ENCODE measurements at regions not wholly inside any gene's neighbourhood (a gene's known extent, or its start where the extent isn't known, plus 50 kb on each side); places are given as distances from the start of the nearest gene placed in this dataset.
A peak's percentile ranks its signal among the peaks of the same experiment; 100 is the strongest.

DNA sequence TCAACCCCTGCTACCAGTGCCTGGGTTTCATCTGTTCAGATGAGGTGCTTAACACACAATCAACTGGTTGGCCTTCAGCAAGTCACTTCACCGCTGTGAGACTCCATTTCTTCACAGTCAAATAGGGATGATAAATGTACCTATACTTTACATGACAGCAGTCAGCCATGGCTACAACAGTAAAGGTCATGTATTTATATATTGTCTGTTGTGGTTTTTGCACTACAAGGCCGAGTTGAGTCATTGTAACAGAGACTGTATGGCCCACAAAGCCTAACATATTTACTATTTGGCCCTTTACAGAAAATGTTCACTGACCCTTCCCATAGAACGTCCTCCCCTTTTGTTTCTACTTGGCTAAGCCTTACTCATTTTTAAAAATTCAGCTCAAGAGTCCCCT lies 404.6 kb upstream of the F9 start:
- ChIA-PET POLR2A (ENCODE audit: unreplicated experiment) (no interaction called here), CTCF (no interaction called here)
- Histone ChIP-seq H3K4me3 (ENCODE audit: low read length) (no peak overlapping the region), H2AFZ (ENCODE audit: low read length) (no peak overlapping the region), H3K4me1 (ENCODE audit: insufficient read depth, low read length) (peaks cover 21% of the 10 kb centered on the region), H3K9me2 (replicated peaks; ENCODE audit: low read length) (no peaks in the 10 kb centered on the region), H3K27ac (ENCODE audit: low read length) (no peak overlapping the region), H4K20me1 (ENCODE audit: low read length) (no peaks in the 10 kb centered on the region), H3K9me3 (ENCODE audit: low read length) (no peaks in the 10 kb centered on the region), H3K27me3 (ENCODE audit: low read length) (no peaks in the 10 kb centered on the region), H3K79me2 (ENCODE audit: low read length) (no peaks in the 10 kb centered on the region), H3F3A (ENCODE audit: low read length, unreplicated experiment) (no peaks in the 10 kb centered on the region), H3K9ac (ENCODE audit: low read length) (no peak overlapping the region), H3K36me3 (ENCODE audit: low read depth, low read length) (no peaks in the 10 kb centered on the region), H3K4me2 (ENCODE audit: low read length) (no peak overlapping the region)
- ATAC-seq = no peak
- BruUV-seq (replicated peaks) = no TSS peak
- peak; percentile 4 for DNase-seq
- intact Hi-C loops (cut with micrococcal nuclease) = loop anchor here (1.0 to 10.0 kb wide), 4 partner anchors 74 to 351 kb away; no protein-coding TSS in a partner anchor
- TF ChIP-seq EZH2phosphoT487 (IDR thresholded peaks at IDR 0.05; ENCODE audit: borderline replicate concordance, low read length) = no peak
- TF ChIP-seq EZH2 (IDR thresholded peaks at IDR 0.05; ENCODE audit: low read length, unreplicated experiment) = no peak
- TF ChIP-seq, protein P1, sequence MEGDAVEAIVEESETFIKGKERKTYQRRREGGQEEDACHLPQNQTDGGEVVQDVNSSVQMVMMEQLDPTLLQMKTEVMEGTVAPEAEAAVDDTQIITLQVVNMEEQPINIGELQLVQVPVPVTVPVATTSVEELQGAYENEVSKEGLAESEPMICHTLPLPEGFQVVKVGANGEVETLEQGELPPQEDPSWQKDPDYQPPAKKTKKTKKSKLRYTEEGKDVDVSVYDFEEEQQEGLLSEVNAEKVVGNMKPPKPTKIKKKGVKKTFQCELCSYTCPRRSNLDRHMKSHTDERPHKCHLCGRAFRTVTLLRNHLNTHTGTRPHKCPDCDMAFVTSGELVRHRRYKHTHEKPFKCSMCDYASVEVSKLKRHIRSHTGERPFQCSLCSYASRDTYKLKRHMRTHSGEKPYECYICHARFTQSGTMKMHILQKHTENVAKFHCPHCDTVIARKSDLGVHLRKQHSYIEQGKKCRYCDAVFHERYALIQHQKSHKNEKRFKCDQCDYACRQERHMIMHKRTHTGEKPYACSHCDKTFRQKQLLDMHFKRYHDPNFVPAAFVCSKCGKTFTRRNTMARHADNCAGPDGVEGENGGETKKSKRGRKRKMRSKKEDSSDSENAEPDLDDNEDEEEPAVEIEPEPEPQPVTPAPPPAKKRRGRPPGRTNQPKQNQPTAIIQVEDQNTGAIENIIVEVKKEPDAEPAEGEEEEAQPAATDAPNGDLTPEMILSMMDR (conservative IDR thresholded peaks at IDR 0.05; ENCODE audit: low read depth, low read length) = no peak

DNA sequence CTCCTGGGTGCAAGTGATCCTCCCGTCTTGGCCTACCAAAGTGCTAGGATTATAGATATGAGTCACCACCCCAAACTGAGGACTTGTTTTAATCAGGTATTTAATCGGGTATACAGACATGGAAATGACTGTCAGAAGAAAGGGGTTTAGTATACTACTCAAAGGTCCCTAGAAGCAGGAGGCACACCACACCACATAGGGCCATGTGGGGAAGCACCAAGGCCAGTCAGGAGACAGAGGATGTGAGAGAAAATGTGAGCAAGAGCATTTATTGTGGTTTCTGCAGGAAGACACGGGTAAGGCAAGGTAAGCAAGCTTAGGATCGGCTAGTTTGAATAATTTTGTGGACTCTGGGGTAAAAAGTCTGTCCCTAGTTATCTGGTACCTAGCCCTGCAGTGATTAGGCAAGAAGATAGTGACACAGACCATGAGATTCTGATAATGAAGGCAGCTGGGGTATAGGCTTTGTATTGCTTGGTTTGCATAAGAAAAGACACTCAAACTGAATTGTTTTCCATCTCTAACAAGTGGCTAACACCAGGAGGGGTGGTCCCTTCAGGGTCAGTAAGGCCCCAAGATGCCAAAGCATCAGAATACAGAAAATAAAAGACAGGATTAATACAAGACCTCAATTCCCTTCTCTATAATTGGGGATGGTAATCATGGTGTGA lies 408.8 kb upstream of the F9 start:
- Histone ChIP-seq H3K4me3 (ENCODE audit: low read length) (no peak overlapping the region), H3F3A (ENCODE audit: low read length, unreplicated experiment) (no peaks in the 10 kb centered on the region), H3K36me3 (ENCODE audit: low read depth, low read length) (no peaks in the 10 kb centered on the region), H3K9me2 (replicated peaks; ENCODE audit: low read length) (no peaks in the 10 kb centered on the region), H3K27me3 (ENCODE audit: low read length) (no peaks in the 10 kb centered on the region), H3K79me2 (ENCODE audit: low read length) (no peaks in the 10 kb centered on the region), H3K4me1 (ENCODE audit: insufficient read depth, low read length) (peaks cover 28% of the 10 kb centered on the region), H3K9ac (ENCODE audit: low read length) (peak overlapping the region; percentile 14; the same call in 1 of the 2 replicates), H3K9me3 (ENCODE audit: low read length) (no peaks in the 10 kb centered on the region), H3K27ac (ENCODE audit: low read length) (peak overlapping the region; percentile 87), H2AFZ (ENCODE audit: low read length) (no peak overlapping the region), H4K20me1 (ENCODE audit: low read length) (no peaks in the 10 kb centered on the region), H3K4me2 (ENCODE audit: low read length) (peak overlapping the region; percentile 45)
- CTCF ChIA-PET = no interaction called here
- DNase-seq (peak; percentile 19), ATAC-seq (peak; percentile 11; the same call in 1 of the 2 replicates)
- no TSS peak for BruUV-seq (replicated peaks)
- POLR2A ChIA-PET (ENCODE audit: unreplicated experiment) = interaction anchor here (0.6 kb wide), 1 partner anchor 249 kb away, joined by 6 read pairs; no protein-coding TSS in a partner anchor
- intact Hi-C loops (cut with micrococcal nuclease) = loop anchor here (5.0 to 10.0 kb wide), 3 partner anchors 194 to 347 kb away; no protein-coding TSS in a partner anchor
- TF ChIP-seq EZH2phosphoT487 (IDR thresholded peaks at IDR 0.05; ENCODE audit: borderline replicate concordance, low read length) = no peak
- TF ChIP-seq EZH2 (IDR thresholded peaks at IDR 0.05; ENCODE audit: low read length, unreplicated experiment) = no peak
- TF ChIP-seq, protein P1 (conservative IDR thresholded peaks at IDR 0.05; ENCODE audit: low read depth, low read length) = no peak

DNA sequence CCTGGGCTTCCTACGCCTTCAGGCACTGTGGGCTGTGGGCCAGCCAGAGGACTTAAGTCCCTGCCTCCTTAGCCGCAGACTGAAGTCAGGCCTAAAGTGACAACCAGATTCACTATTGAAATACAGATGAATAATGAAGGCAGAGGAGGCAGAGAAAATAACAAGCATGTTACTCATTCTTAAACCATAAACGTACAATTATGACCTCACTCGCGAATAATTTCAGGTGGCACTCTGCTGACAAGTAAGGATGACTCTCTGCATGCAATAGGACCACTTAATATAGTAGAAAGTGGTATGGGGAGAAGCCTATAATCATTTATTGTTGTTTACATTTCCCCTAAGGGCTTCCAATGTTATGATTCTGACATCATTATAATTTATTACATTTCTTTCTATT lies 409.2 kb upstream of the FGF13 start:
- no peaks in the 10 kb centered on the region for H3K9me2 ChIP-seq (replicated peaks; ENCODE audit: low read length)
- no peaks in the 10 kb centered on the region for H3K79me2 ChIP-seq (ENCODE audit: low read length)
- no peaks in the 10 kb centered on the region for H3F3A ChIP-seq (ENCODE audit: low read length, unreplicated experiment)
- peak overlapping the region; percentile 45 for H3K4me2 ChIP-seq (ENCODE audit: low read length)
- intact Hi-C loops (cut with micrococcal nuclease) = loop anchor here (5.0 to 10.0 kb wide), 3 partner anchors 193 to 346 kb away; no protein-coding TSS in a partner anchor
- no peaks in the 10 kb centered on the region for H4K20me1 ChIP-seq (ENCODE audit: low read length)
- TF ChIP-seq EZH2phosphoT487 (IDR thresholded peaks at IDR 0.05; ENCODE audit: borderline replicate concordance, low read length) (no peak), EZH2 (IDR thresholded peaks at IDR 0.05; ENCODE audit: low read length, unreplicated experiment) (no peak)
- TF ChIP-seq, protein P1 (conservative IDR thresholded peaks at IDR 0.05; ENCODE audit: low read depth, low read length) = no peak
- peaks cover 22% of the 10 kb centered on the region for H3K4me1 ChIP-seq (ENCODE audit: insufficient read depth, low read length)
- no peaks in the 10 kb centered on the region for H3K27me3 ChIP-seq (ENCODE audit: low read length)
- H3K36me3 ChIP-seq (ENCODE audit: low read depth, low read length) = no peaks in the 10 kb centered on the region
- peak; percentile 93 for DNase-seq
- POLR2A ChIA-PET (ENCODE audit: unreplicated experiment) = interaction anchor here (0.6 kb wide), 2 partner anchors 43 to 248 kb away, joined by 3 to 6 read pairs; no protein-coding TSS in a partner anchor
- no peaks in the 10 kb centered on the region for H3K9me3 ChIP-seq (ENCODE audit: low read length)
- BruUV-seq (replicated peaks) = no TSS peak
- H3K9ac ChIP-seq (ENCODE audit: low read length) = no peak overlapping the region
- H3K27ac ChIP-seq (ENCODE audit: low read length) = peak overlapping the region; percentile 87
- peak; percentile 91 for ATAC-seq
- no peak overlapping the region for H3K4me3 ChIP-seq (ENCODE audit: low read length)
- CTCF ChIA-PET = no interaction called here
- no peak overlapping the region for H2AFZ ChIP-seq (ENCODE audit: low read length)
